CD8-positive, alpha-beta memory T cell (primary cell): ENCODE measurements at regions not wholly inside any gene's neighbourhood (a gene's known extent, or its start where the extent isn't known, plus 50 kb on each side); places are given as distances from the start of the nearest gene placed in this dataset.
A peak's percentile ranks its signal among the peaks of the same experiment; 100 is the strongest.

Source experiments
- CTCF ChIA-PET: fragments of 350-600 bp; sonication (Branson Sonifier 250); formaldehyde crosslinking; loops from one replicate; lab custom pipeline; 2021; ENCODE audit warnings: antibody characterized with exemption; lab: Charles Lee
- POLR2A ChIA-PET: fragments of 350-600 bp; sonication (Branson Sonifier 250); formaldehyde crosslinking; loops from one replicate; lab custom pipeline; 2021; ENCODE audit warnings: antibody characterized with exemption; lab: Charles Lee
- DNase-seq, 5 donors: peaks; one replicate each; pipeline versions ENCODE4 v3.0.0 to v3.0.0-alpha.2; 2020 to 2022; ENCODE audit warnings: mixed read lengths in 1 of 5
- H3K27ac ChIP-seq: one replicate; pipeline ENCODE4 v1.7.0; 2013; ENCODE audit warnings: low read depth, mild to moderate bottlenecking, low read length, moderate library complexity
- H3K27me3 ChIP-seq: 2 replicates; pipeline ENCODE4 v1.7.0; 2013; ENCODE audit warnings: low read length, mild to moderate bottlenecking; ENCODE audit not compliant: insufficient read depth, poor library complexity, severe bottlenecking
- H3K36me3 ChIP-seq: 2 replicates; pipeline ENCODE4 v1.7.0; 2013; ENCODE audit warnings: mild to moderate bottlenecking, low read length, moderate library complexity; ENCODE audit not compliant: insufficient read depth
- H3K4me1 ChIP-seq: 2 replicates; pipeline ENCODE4 v1.7.0; 2013; ENCODE audit warnings: mild to moderate bottlenecking, low read length, moderate library complexity; ENCODE audit not compliant: insufficient read depth
- H3K4me3 ChIP-seq: 2 replicates; pipeline ENCODE4 v1.7.0; 2013; ENCODE audit warnings: mild to moderate bottlenecking, low read length
- H3K9me3 ChIP-seq: 2 replicates; pipeline ENCODE4 v1.7.0; 2013; ENCODE audit warnings: mild to moderate bottlenecking, low read length
- H3K27ac Mint-ChIP-seq, 8 donors: one replicate each; pipeline ENCODE4 v1.8.0; 2020 to 2021; ENCODE audit warnings: mixed read lengths in 8 of 8, mild to moderate bottlenecking in 6 of 8, inconsistent platforms in 3 of 8, moderate library complexity in 3 of 8
- H3K27me3 Mint-ChIP-seq, 2 donors: one replicate each; pipeline ENCODE4 v1.8.0; 2020 to 2021; ENCODE audit warnings: mixed read lengths in 2 of 2, mild to moderate bottlenecking in 1 of 2, moderate library complexity in 1 of 2
- H3K36me3 Mint-ChIP-seq, 3 donors: one replicate each; pipeline ENCODE4 v1.8.0; 2020 to 2021; ENCODE audit warnings: mixed read lengths in 3 of 3, inconsistent platforms in 1 of 3, mild to moderate bottlenecking in 1 of 3
- H3K4me1 Mint-ChIP-seq, 3 donors: one replicate each; pipeline ENCODE4 v1.8.0; 2020 to 2021; ENCODE audit warnings: mixed read lengths in 3 of 3, inconsistent platforms in 1 of 3, mild to moderate bottlenecking in 1 of 3
- H3K4me3 Mint-ChIP-seq, 7 donors: one replicate each; pipeline ENCODE4 v1.8.0; 2020 to 2021; ENCODE audit warnings: mixed read lengths in 7 of 7, mild to moderate bottlenecking in 6 of 7, moderate library complexity in 4 of 7, inconsistent platforms in 2 of 7
- H3K9me3 Mint-ChIP-seq, 5 donors: one replicate each; pipeline ENCODE4 v1.8.0; 2020 to 2022; ENCODE audit warnings: mixed read lengths in 5 of 5, mild to moderate bottlenecking in 3 of 5, moderate library complexity in 2 of 5, inconsistent platforms in 1 of 5

DNA sequence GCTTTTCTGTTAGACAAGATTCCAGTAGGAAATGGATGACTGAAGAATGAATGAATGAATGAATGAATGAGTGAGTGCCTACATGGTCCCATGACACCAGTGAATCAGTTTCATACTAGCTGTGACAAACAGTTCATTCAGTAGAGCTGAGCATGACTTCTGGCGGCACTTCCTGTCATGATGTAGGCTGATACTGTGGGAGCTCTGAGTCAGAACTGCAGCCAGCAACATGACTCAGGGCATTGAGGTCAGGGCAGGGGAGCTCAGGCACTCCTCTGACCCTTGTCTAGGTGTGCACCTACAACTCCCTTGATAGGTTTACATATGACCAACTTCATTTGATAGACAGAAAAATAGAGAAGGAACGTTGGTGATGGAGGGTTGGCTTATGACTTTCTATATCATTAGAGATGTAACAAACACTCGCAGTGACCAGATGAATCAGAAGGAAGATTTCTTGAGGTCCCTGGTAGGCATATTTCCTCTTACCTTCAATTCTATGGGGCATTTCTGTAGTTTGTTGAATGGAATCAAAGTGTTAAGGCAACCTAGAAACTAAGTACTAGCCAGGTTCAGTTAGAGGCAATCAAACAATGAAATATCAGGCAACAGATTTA, 139.3 kb upstream of the ARHGAP5 start:
- H3K27me3 Mint-ChIP-seq: peaks cover 0 to 3% of the 10 kb centered on the region in 2 donors
- H3K36me3 Mint-ChIP-seq: no peaks in the 10 kb centered on the region
- no peaks in the 10 kb centered on the region for H3K27me3 ChIP-seq
- no peaks in the 10 kb centered on the region for H3K36me3 ChIP-seq
- H3K9me3 Mint-ChIP-seq: no peaks in the 10 kb centered on the region
- H3K9me3 ChIP-seq: no peaks in the 10 kb centered on the region
- H3K27ac ChIP-seq: no peak overlapping the region
- H3K4me1 Mint-ChIP-seq: peaks cover 4 to 9% (median 8%) of the 10 kb centered on the region in 3 donors
- ChIA-PET POLR2A (no interaction called here), CTCF (interaction anchor here (1.2 to 1.5 kb wide), 3 partner anchors 10 to 315 kb away, joined by 3 to 9 read pairs (median 4); no protein-coding TSS in a partner anchor)
- no peak overlapping the region for H3K4me3 ChIP-seq
- no peak overlapping the region for H3K4me3 Mint-ChIP-seq
- H3K4me1 ChIP-seq: no peaks in the 10 kb centered on the region
- DNase-seq: no peak
- H3K27ac Mint-ChIP-seq: peak overlapping the region in 3 of 8 donors; percentile 7 to 25 (median 21)

DNA sequence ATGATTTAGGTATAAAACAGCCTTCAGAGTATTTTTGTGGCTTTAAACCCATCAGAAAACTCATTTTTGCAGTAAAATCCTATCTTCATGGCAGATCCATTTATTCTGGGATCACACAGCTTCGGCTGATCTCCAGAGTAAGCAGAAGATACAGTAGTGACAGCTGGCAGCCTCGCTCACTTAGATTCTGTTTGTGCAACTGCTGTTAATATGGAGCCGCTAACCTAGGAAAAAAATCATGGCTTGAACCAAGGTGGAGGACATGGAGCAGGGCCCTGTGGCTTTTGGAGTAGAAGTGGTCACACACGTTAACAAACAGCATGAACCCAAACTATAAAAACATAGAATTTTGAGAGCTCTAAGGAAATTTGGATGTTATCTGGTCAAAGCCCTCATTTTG, 137.2 kb upstream of the ARHGAP5 start:
- H3K9me3 ChIP-seq: no peaks in the 10 kb centered on the region
- no peak overlapping the region for H3K4me3 ChIP-seq
- peaks cover 13% of the 10 kb centered on the region for H3K4me1 ChIP-seq
- H3K36me3 Mint-ChIP-seq: no peaks in the 10 kb centered on the region
- CTCF ChIA-PET: interaction anchor here (1.3 kb wide), 1 partner anchor 14 kb away, joined by 3 read pairs; no protein-coding TSS in a partner anchor
- H3K4me3 Mint-ChIP-seq: no peak overlapping the region
- no peak overlapping the region for H3K27ac Mint-ChIP-seq
- peaks cover 0 to 1% of the 10 kb centered on the region in 2 donors for H3K27me3 Mint-ChIP-seq
- no peak for DNase-seq
- H3K36me3 ChIP-seq: no peaks in the 10 kb centered on the region
- H3K27me3 ChIP-seq: no peaks in the 10 kb centered on the region
- POLR2A ChIA-PET: no interaction called here
- H3K27ac ChIP-seq: no peak overlapping the region
- H3K4me1 Mint-ChIP-seq: peaks cover 14 to 20% (median 20%) of the 10 kb centered on the region in 3 donors
- H3K9me3 Mint-ChIP-seq: no peaks in the 10 kb centered on the region

DNA sequence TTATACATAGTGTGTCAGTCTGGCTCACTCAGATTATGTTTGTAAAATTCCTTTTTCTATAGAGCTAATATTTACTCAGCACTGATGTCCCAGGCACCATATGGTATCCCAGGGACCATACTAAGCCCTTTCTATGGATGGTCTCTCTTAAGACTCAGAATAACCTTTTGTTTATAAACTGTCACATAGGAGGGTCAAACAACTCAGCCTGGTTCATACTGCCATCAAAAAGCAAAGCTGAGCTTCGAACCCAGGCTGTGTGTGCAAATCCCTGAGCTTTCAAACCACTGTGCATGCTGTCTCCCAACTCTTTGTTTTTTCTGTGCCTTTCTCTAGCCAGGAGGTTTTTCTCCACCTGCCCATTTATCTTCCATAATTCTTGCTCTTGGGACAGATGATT, 135.6 kb upstream of the ARHGAP5 start:
- ChIA-PET POLR2A (no interaction called here), CTCF (interaction anchor here (1.3 kb wide), 1 partner anchor 15 kb away, joined by 3 read pairs; no protein-coding TSS in a partner anchor)
- Mint-ChIP-seq H3K4me3 (no peak overlapping the region), H3K27me3 (peaks cover 0 to 1% of the 10 kb centered on the region in 2 donors), H3K36me3 (no peaks in the 10 kb centered on the region), H3K9me3 (no peaks in the 10 kb centered on the region), H3K4me1 (peaks cover 20 to 34% (median 32%) of the 10 kb centered on the region in 3 donors), H3K27ac (no peak overlapping the region)
- Histone ChIP-seq H3K4me1 (peaks cover 25% of the 10 kb centered on the region), H3K27ac (no peak overlapping the region), H3K27me3 (no peaks in the 10 kb centered on the region), H3K36me3 (no peaks in the 10 kb centered on the region), H3K4me3 (no peak overlapping the region), H3K9me3 (no peaks in the 10 kb centered on the region)
- no peak for DNase-seq

DNA sequence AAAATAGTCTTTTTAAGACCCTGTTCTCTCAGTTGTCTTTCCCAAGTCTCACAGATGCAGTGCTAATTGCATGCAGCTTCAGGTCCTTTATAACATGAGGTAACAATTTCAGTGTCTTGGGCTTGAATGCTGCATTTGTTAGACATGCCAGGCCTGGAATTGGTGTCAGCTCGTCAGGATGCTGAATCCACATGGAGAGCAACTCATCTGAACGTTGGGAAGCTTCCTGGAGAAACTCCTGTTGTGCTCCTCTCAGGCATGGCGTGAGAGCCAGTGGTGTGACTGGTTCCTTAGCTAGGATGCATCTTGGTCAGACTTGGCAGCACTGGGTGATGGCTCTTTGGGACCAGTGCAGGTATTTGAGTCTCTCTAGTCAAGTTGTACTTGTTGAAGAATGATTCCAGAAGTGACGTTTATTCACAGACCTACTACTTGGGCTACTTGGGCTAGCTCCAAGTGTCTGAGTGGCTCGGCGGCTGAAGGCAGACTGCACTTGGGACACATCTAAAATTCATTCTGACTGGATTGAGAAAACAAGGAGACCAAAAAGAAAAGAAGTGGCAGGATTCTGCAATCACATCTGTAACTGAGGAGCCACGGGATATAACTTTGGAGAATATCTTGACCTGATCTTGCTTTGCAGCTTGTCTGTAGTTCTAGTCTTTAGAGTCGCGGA, 134.8 kb upstream of the ARHGAP5 start:
- H3K4me1 ChIP-seq: peaks cover 25% of the 10 kb centered on the region
- no peak for DNase-seq
- no peaks in the 10 kb centered on the region for H3K9me3 ChIP-seq
- H3K27ac ChIP-seq: no peak overlapping the region
- CTCF ChIA-PET: interaction anchor here (1.3 to 1.4 kb wide), 2 partner anchors 12 to 15 kb away, joined by 3 read pairs; no protein-coding TSS in a partner anchor
- H3K9me3 Mint-ChIP-seq: no peaks in the 10 kb centered on the region
- H3K27me3 Mint-ChIP-seq: peaks cover 0 to 1% of the 10 kb centered on the region in 2 donors
- H3K4me1 Mint-ChIP-seq: peaks cover 20 to 40% (median 40%) of the 10 kb centered on the region in 3 donors
- POLR2A ChIA-PET: no interaction called here
- no peaks in the 10 kb centered on the region for H3K36me3 Mint-ChIP-seq
- no peak overlapping the region for H3K4me3 ChIP-seq
- H3K27me3 ChIP-seq: no peaks in the 10 kb centered on the region
- no peaks in the 10 kb centered on the region for H3K36me3 ChIP-seq
- peak overlapping the region in 1 of 8 donors; percentile 30 for H3K27ac Mint-ChIP-seq
- no peak overlapping the region for H3K4me3 Mint-ChIP-seq

DNA sequence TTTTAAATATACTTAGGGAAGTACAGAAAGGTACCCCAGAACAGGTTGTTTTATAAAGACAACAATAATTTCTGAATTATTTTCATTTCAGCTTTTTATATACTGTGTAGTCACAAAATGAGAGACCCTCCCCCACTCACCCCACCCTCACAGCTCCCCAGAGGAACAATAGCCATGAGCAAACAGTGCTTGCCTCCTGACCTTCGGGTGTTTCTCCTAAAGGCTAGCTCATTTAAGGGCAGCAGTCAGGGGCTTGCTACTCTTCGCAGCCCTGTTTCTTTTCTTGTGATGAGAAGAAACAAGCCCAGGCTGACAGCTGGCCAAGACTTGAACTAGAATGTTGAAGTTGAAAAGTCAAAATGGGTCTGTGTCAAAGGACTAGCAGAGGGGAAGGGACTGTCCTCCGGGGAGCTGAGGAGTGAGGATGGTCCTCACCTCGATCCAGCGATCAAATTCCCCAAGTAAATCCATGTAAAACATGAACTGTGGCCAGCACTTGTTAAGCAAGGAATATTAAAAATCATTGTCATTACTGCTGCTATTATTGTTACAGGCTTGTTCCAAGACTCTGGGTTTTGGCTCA, 133.8 kb upstream of the ARHGAP5 start:
- ChIA-PET CTCF (interaction anchor here (1.0 to 1.4 kb wide), 2 partner anchors 13 to 17 kb away, joined by 3 to 4 read pairs; no protein-coding TSS in a partner anchor), POLR2A (no interaction called here)
- no peaks in the 10 kb centered on the region for H3K27me3 ChIP-seq
- no peaks in the 10 kb centered on the region for H3K36me3 ChIP-seq
- no peak overlapping the region for H3K4me3 ChIP-seq
- H3K4me1 Mint-ChIP-seq: peaks cover 16 to 41% (median 38%) of the 10 kb centered on the region in 3 donors
- H3K36me3 Mint-ChIP-seq: no peaks in the 10 kb centered on the region
- peaks cover 25% of the 10 kb centered on the region for H3K4me1 ChIP-seq
- no peak overlapping the region for H3K27ac ChIP-seq
- H3K27ac Mint-ChIP-seq: no peak overlapping the region
- DNase-seq: no peak
- H3K9me3 ChIP-seq: no peaks in the 10 kb centered on the region
- H3K9me3 Mint-ChIP-seq: no peaks in the 10 kb centered on the region
- no peak overlapping the region for H3K4me3 Mint-ChIP-seq
- no peaks in the 10 kb centered on the region for H3K27me3 Mint-ChIP-seq

DNA sequence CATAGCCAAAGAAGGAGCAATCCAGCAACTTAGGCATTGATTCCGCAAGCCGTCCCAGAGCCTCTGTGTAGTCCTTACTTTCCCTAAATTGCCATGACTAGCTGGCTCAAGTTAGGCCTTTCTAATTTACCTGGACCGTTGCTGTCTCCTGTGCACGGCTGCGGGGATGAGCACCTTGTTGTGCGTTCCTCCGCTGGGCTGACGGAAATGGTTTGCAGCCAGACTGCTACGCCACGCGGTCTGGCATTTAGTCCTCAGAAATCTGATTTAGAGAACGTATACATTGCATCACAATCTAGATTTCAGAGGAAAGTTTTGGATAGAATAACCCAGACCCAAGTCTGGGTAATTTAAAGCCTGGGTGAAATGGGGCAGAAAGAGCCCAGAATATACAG, 133.2 kb upstream of the ARHGAP5 start:
- Histone ChIP-seq H3K27ac (no peak overlapping the region), H3K4me1 (peaks cover 25% of the 10 kb centered on the region), H3K4me3 (no peak overlapping the region), H3K27me3 (no peaks in the 10 kb centered on the region), H3K36me3 (no peaks in the 10 kb centered on the region), H3K9me3 (no peaks in the 10 kb centered on the region)
- Mint-ChIP-seq H3K27ac (peak overlapping the region in 3 of 8 donors; percentile 19 to 71 (median 56)), H3K27me3 (no peaks in the 10 kb centered on the region), H3K9me3 (no peaks in the 10 kb centered on the region), H3K4me1 (peaks cover 16 to 41% (median 38%) of the 10 kb centered on the region in 3 donors), H3K36me3 (no peaks in the 10 kb centered on the region), H3K4me3 (peak overlapping the region in 1 of 7 donors; percentile 44)
- DNase-seq: no peak
- ChIA-PET POLR2A (no interaction called here), CTCF (interaction anchor here (1.0 kb wide), 1 partner anchor 17 kb away, joined by 4 read pairs; no protein-coding TSS in a partner anchor)

DNA sequence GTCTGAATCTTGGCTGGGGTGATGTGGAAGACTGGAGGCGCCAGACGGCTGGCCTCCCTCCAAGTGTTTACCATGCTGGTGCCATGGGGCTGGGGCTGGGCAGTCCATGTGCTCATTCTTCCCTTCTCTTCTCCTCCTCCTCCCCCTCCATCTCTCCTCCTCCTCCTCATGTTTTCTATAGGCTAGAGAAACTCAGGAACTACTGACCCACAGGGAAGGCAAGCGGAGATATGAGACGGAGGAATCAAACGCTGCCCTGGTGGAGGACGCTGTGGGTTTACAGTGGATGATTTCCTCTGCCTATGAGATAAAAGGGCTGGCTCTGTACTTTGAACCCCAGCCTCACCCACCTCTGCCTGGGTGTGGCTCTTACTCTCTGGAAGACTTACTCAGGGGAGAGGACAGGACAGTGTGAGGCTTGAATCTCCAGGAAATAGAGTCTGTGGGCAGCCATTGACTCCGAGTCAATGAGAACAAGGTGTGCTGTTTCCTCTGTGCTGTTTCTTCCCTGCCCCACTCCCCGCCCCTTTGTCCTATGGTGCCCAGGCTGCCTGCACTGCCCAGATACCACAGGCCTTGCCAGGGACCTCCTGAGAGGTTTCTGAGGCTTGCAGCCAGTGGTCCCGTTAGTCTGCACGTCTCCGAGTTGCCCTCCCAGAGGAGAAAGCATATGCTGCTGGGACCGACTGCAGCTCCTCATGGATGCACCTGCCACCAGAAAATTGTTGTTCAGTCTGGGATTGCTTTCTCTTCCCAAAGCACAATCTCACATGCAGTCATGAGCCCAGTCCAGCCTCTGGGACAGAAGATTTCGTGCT, 132.6 kb upstream of the ARHGAP5 start:
- Histone ChIP-seq H3K36me3 (no peaks in the 10 kb centered on the region), H3K9me3 (no peaks in the 10 kb centered on the region), H3K27me3 (no peaks in the 10 kb centered on the region), H3K4me3 (peak overlapping the region; percentile 9), H3K27ac (no peak overlapping the region), H3K4me1 (peaks cover 25% of the 10 kb centered on the region)
- Mint-ChIP-seq H3K4me3 (peak overlapping the region in 6 of 7 donors; percentile 26 to 70 (median 47)), H3K4me1 (peaks cover 16 to 41% (median 38%) of the 10 kb centered on the region in 3 donors), H3K27me3 (no peaks in the 10 kb centered on the region), H3K9me3 (no peaks in the 10 kb centered on the region), H3K27ac (peak overlapping the region; percentile 19 to 78 (median 66)), H3K36me3 (no peaks in the 10 kb centered on the region)
- ChIA-PET POLR2A (no interaction called here), CTCF (interaction anchor here (1.0 kb wide), 1 partner anchor 18 kb away, joined by 4 read pairs; no protein-coding TSS in a partner anchor)
- no peak for DNase-seq
